KG1 (cell line): ENCODE measurements at regions not wholly inside any gene's neighbourhood (a gene's known extent, or its start where the extent isn't known, plus 50 kb on each side); places are given as distances from the start of the nearest gene placed in this dataset.
"Not testable (repeated sequence)": the region's sequence is repeated elsewhere in the genome, so short reads cannot be mapped to it uniquely, and the experiment has no call there.

Experiments
- DNase-seq: peaks from one replicate; lab custom pipeline; 2025; lab: John Stamatoyannopoulos, UW

- no peak for DNase-seq
Measured at GRCh38 chr9:85077944-85078343, 408.4 kb downstream of the NTRK2 start.

- DNase-seq = not testable (repeated sequence)
Measured at GRCh38 chr9:85077146-85077545, 407.6 kb downstream of the NTRK2 start.
